ENCODE measurements at regions not wholly inside any gene's neighbourhood (a gene's known extent, or its start where the extent isn't known, plus 50 kb on each side); places are given as distances from the start of the nearest gene placed in this dataset.

DNA sequence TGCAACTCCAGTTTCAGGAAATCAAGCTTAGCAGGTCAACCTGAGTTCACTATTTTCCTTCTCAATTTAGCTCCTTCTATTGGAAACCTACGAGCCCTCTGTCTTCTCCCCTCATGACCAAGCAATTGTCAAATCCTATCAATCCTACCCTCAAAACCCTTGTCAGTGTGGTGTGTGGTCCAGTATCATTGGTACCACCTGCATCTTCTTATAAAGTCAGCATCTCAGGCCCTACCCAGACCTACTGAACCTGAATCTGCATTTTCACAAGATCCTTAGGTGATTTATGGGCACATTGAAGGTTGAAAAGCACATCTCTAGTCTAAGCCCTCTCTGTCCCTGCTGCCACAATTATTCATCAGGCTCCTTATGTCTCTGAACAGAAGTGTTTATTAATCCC, 77.6 kb upstream of the NR4A3 start:
- intact Hi-C loops (cut with DNase I) = no loop called here
- DNase-seq (no peak), ATAC-seq (no peak)

DNA sequence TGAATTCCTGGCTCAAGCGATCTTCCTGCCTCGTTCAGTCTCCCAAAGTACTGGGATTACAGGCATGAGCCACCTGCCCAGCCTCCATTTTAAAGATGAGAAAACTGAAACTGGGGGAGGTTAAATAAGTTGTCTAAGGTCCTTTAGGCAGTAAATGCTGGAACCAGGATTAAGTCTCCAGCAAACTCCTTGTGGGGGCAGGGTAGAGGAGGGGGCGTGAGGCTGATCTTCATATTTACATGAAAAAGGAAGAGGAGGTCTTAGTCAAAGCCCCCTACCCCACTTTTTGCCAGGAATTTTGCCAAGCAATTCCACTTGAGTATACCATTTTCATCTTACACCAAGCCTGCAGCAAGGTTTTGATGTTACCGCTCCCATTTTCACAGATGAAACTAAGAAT, 76.6 kb upstream of the NR4A3 start:
- no peak for DNase-seq
- intact Hi-C loops (cut with DNase I) = no loop called here

GRCh38 chr9:99746406-99746805, 75.3 kb upstream of the NR4A3 start:
- intact Hi-C loops (cut with DNase I) = no loop called here
- DNase-seq (no peak), ATAC-seq (no peak)

More for the DNA sequence above, 76.6 kb upstream of the NR4A3 start:
- ATAC-seq = no peak

- no peak for DNase-seq
- no peak for ATAC-seq
- intact Hi-C loops (cut with DNase I) = no loop called here
Measured at GRCh38 chr9:99748266-99748665, 73.4 kb upstream of the NR4A3 start.

DNA sequence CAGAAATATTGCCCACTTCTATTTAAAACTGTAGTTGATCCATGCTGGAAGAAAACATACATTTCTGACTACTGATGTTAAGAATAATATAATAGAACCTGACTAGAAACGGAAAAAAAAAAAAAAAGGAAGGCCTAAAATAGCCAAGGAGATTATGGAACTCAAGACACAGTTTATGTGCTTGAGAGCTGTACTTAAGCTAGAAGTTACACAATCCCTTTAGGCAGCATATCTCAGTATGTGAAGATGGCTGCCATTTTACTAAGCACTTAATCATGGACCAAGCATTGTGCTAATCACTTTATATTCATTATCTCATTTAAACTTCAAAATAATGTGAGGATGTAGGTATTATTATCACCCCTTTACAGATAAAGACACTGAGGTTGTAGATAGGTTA, 73.0 kb upstream of the NR4A3 start:
- intact Hi-C loops (cut with DNase I) = no loop called here
- ATAC-seq (no peak), DNase-seq (no peak)

DNA sequence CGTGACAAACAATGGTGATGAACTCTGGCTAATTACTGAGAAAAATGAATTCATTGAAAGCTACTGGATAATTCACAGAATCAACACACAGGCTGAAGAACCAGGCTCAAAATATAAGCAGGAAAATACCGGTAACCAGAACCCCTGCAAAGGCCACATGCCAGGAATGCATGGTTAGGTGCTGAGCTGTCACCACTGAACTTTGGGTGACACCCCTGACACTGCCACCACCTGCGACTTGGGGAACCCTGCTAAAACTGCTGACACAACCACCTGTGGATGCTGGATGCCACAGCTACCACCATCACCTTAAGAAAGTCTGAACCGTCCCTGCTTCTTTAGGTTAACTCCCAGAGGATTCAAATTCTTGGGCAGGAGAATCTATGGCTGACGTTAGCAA, 72.0 kb upstream of the NR4A3 start:
- no peak for ATAC-seq
- intact Hi-C loops (cut with DNase I) = no loop called here
- DNase-seq = no peak

- DNase-seq = no peak
- no peak for ATAC-seq
- intact Hi-C loops (cut with DNase I) = no loop called here
Measured at GRCh38 chr9:99750526-99750925, 71.2 kb upstream of the NR4A3 start.

DNA sequence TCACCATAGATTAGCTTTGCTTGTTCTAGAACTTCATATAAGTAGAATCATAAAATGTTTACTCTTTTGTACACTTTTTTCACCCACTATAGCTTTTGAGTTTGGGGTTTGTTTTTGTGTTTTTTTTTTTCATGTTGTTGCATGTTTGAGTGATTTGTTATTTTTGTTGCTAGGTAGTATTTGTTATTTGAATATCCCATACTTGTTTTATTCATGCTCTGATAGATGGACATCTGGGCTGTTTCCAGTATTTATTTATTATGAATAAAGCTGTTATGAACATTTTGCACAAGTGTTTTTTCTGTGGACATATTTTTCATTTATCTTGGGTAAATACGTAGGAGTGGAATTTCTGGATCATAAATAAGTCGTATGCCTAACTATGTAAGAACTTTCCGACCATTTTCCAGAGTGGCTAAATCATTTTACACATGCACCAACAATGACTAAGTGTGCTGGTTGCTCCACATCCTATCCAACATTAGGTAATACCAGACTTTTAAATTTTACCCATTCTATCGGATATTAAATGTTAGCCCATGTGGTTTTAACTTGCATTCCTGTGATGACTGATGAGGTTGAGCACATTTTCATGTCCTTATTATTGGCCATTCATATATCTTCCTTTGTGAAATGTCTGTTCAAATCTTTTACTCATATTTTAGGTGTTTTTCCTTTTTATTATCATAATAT, 69.1 kb upstream of the NR4A3 start:
- DNase-seq (no peak), ATAC-seq (no peak)

DNA sequence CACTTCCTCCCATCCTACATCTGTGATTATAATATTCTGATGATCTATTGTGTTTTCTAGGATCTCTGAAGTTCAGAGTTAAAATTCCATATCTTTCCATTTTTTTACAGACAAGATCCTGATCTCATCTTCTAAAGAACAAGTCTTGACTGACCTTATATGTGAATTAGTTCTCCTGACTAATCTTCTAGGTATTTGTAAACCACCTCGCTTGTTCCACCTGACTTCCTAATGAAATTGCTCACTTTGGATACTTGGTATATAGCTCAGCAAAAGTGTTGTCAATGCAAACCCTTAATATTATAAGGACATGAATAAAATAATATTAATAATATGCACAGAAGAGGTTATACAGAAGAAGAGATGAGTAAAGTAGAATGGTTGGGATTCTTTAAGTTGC, 68.2 kb upstream of the NR4A3 start:
- intact Hi-C loops (cut with DNase I) = no loop called here
- DNase-seq (no peak), ATAC-seq (no peak)

More for the DNA sequence above, 69.1 kb upstream of the NR4A3 start:
- intact Hi-C loops (cut with DNase I) = no loop called here

- ATAC-seq (no peak), DNase-seq (no peak)
- intact Hi-C loops (cut with DNase I) = no loop called here
Measured at GRCh38 chr9:99760421-99760820, 61.3 kb upstream of the NR4A3 start.

DNA sequence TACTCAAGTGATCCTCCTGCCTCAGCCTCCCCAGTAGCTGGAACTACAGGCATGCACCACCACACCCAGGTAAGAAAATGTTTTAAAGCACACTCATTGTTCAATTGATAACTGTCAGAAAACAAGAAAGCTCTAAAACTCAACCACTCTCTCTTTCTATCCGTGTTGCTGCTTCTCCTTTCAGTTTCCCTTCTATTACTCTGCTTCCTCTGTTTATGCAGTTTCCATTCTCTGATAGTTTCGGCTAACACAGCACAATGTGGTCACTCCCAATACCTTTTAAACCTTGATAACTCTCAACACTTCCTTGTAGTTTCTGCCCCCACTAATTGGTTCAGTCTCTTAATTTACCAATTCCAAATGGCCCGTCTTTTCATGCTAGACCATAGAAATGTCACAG, 59.2 kb upstream of the NR4A3 start:
- intact Hi-C loops (cut with DNase I) = no loop called here
- DNase-seq = no peak
- no peak for ATAC-seq
